ENCODE measurements at regions not wholly inside any gene's neighbourhood (a gene's known extent, or its start where the extent isn't known, plus 50 kb on each side); places are given as distances from the start of the nearest gene placed in this dataset.

DNA sequence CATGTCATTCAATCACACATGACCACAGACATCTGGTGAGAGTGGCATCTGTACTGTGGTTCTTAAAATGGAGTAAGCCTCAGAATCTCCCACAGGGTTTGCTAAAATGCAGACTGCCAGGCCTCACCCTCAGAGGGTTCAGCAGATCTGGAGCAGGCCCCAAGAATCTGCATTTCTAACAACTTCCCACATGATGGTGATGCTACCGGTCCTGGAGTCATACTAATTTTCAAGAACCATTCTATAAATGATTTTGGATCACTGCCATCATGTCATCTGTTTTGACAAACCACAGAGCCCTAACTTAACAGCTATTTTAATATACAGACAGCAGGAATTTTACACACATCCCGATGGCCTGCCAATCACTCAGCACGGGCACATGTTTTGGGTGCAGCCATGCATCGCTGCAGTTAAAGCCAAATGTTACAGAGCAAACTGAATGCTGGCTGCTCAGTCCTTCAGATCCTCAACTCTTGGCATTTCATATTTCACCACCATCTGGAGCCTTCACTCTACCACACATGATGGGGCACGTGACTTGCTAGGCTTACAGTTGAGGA, 792.1 kb upstream of the AMELY start:
- DNase-seq (ENCODE audit: low read depth): no peak
- TF ChIP-seq, protein P1, sequence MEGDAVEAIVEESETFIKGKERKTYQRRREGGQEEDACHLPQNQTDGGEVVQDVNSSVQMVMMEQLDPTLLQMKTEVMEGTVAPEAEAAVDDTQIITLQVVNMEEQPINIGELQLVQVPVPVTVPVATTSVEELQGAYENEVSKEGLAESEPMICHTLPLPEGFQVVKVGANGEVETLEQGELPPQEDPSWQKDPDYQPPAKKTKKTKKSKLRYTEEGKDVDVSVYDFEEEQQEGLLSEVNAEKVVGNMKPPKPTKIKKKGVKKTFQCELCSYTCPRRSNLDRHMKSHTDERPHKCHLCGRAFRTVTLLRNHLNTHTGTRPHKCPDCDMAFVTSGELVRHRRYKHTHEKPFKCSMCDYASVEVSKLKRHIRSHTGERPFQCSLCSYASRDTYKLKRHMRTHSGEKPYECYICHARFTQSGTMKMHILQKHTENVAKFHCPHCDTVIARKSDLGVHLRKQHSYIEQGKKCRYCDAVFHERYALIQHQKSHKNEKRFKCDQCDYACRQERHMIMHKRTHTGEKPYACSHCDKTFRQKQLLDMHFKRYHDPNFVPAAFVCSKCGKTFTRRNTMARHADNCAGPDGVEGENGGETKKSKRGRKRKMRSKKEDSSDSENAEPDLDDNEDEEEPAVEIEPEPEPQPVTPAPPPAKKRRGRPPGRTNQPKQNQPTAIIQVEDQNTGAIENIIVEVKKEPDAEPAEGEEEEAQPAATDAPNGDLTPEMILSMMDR (IDR thresholded peaks at IDR 0.05; ENCODE audit: insufficient read depth, low read depth, low read length, missing control alignments): no peak
- no peak overlapping the region for H3K4me3 ChIP-seq (ENCODE audit: low read length)

DNA sequence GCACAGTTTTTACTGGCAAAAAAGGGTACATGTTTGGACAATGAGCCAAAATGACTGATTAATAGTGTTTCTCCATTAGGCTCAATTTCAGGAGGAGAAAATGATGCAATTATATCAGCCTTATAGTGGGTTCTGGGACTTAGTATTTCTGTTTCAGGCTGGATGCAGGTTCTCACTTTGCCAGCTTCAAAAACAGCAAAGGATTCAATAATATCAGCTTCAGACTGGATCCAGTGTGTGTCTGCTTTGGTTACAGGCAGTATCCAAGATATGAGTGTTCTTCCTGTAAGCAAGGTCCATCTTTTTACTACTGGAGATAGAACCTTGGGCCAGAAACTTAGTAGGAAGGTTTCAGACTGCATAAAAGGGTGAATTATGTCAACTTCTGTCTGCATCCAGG, 790.9 kb upstream of the AMELY start:
- TF ChIP-seq, protein P1 (IDR thresholded peaks at IDR 0.05; ENCODE audit: insufficient read depth, low read depth, low read length, missing control alignments): no peak

DNA sequence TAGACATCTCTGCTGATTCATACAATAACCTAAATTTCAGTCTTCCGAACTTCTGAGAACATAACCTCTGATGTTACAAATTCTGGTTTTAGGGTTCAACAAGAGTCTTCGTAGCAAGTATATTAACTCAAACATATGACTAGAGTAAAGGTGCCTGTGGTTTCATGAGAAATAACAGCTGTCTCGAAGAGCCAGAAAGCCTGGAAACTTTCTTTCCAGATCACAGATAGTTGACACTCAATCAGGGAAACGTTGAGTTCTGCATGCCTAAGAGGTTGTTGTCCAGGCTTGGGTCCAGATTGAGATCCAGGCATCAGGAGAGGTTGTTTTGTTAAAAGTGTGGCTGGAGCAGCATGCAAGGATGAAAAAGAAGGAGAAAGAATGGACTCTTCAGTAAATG, 790.1 kb upstream of the AMELY start:
- TF ChIP-seq, protein P1 (IDR thresholded peaks at IDR 0.05; ENCODE audit: insufficient read depth, low read depth, low read length, missing control alignments): no peak
- no peak for DNase-seq (ENCODE audit: low read depth)
- H3K4me3 ChIP-seq (ENCODE audit: low read length): no peak overlapping the region

More for the DNA sequence above, 790.9 kb upstream of the AMELY start:
- no peak overlapping the region for H3K4me3 ChIP-seq (ENCODE audit: low read length)
- no peak for DNase-seq (ENCODE audit: low read depth)

DNA sequence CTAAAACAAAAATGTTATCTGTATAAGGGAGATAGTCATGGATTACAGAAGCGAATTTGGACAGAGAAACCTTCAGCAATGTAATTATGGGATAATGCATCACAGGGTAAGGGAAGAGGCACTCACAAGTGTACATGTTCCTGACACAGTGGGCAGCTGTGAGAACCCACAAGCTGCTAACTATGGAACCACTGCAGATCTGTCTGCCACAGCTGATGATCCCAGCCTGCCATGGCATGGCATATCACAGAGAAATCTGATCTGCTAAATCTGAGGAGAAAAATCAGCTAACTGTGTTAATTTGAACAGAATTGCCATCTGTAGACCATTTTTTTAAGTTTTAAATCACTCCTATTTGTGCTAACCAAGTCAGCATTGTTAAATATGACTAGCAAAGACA, 786.0 kb upstream of the AMELY start:
- no peak overlapping the region for H3K4me3 ChIP-seq (ENCODE audit: low read length)
- DNase-seq (ENCODE audit: low read depth): no peak

DNA sequence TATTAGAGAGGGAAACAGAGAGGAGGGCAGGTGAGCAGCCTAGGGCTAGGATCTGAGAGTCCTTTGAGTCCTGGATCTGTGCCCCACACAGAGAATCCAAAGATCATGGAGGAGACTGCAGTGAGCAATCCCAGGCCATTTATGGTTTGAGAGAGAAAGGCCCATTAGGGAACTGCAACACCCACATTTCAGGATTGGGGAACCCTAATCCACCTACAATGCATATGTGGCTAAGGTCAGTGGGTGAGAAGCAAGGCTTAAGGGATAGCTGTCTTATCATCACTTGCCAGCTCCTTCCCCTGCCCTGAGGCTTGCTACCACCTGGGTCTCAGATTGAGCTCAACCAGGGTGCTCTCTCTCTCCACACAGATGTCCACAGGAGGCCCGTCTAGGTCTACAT, 781.1 kb upstream of the AMELY start:
- no peak overlapping the region for H3K4me3 ChIP-seq (ENCODE audit: low read length)
- DNase-seq (ENCODE audit: low read depth): no peak

More for the DNA sequence above, 786.0 kb upstream of the AMELY start:
- TF ChIP-seq, protein P1 (IDR thresholded peaks at IDR 0.05; ENCODE audit: insufficient read depth, low read depth, low read length, missing control alignments): no peak

DNA sequence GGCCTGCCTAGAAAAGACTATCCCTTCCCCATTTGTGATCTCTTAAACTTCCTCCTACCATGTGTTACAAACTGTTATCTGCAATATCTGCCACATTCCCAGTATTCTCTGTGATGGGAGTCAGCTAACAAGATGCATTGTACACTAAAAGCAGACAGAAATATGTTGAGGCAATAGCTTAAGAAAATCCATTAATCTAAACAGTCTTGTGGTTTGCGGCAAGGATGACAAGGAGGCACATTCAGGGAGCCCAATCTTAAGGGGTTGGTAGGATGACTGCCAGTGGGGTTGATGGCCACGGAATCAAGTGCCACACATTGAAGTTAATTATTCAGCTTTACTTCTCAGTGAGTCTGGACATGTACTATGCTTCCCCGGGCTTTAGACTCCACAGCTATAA, 775.5 kb upstream of the AMELY start:
- no peak overlapping the region for H3K4me3 ChIP-seq (ENCODE audit: low read length)
- TF ChIP-seq, protein P1 (IDR thresholded peaks at IDR 0.05; ENCODE audit: insufficient read depth, low read depth, low read length, missing control alignments): no peak
- no peak for DNase-seq (ENCODE audit: low read depth)

More for the DNA sequence above, 781.1 kb upstream of the AMELY start:
- TF ChIP-seq, protein P1 (IDR thresholded peaks at IDR 0.05; ENCODE audit: insufficient read depth, low read depth, low read length, missing control alignments): no peak

DNA sequence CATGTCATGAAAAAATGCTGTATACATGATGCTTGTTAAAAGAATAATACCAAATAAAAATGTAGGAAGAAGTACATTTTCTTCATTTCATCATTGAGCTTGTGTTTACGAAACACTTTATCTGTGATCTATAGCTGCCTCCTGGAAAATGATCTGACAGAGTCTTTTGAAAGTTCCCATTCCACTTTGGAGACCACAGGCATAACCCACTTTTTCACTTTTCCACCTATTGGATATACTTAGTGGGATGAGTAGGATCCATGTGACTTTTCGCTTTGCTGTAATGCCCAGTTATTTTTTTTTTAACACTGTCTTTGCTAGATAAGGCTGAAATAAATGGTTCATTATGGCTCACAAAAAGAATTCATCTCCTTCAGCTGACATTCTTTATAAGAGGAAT, 773.0 kb upstream of the AMELY start:
- TF ChIP-seq, protein P1 (IDR thresholded peaks at IDR 0.05; ENCODE audit: insufficient read depth, low read depth, low read length, missing control alignments): no peak
- no peak overlapping the region for H3K4me3 ChIP-seq (ENCODE audit: low read length)
- DNase-seq (ENCODE audit: low read depth): no peak

All from epithelial cell of esophagus (primary cell).